ENCODE measurements at regions not wholly inside any gene's neighbourhood (a gene's known extent, or its start where the extent isn't known, plus 50 kb on each side); places are given as distances from the start of the nearest gene placed in this dataset.

- TF ChIP-seq CTCF (IDR thresholded peaks at IDR 0.05; ENCODE audit: insufficient read depth, low read depth, low read length) (no peak), EZH2 (IDR thresholded peaks at IDR 0.05; ENCODE audit: insufficient read depth, low read length) (no peak)
These were observed 1291.6 kb upstream of the ZEB2 start for GRCh38 chr2:145811276-145812164.

Data from astrocyte (in vitro differentiated cells and primary cell).